Activated CD8-positive, alpha-beta T cell treated with anti-CD3 and anti-CD28 coated beads for 36 hours (primary cell): ENCODE measurements at regions not wholly inside any gene's neighbourhood (a gene's known extent, or its start where the extent isn't known, plus 50 kb on each side); places are given as distances from the start of the nearest gene placed in this dataset.

Source experiments
- ATAC-seq: fragments of 200-7000 bp; cut with Tn5 transposase; one replicate; pipeline ENCODE4 v1.10.0; 2021; ENCODE audit warnings: mild to moderate bottlenecking, moderate library complexity
- CTCF ChIA-PET: fragments of 350-600 bp; sonication (Branson Sonifier 250); formaldehyde crosslinking; loops from one replicate; lab custom pipeline; 2021; ENCODE audit warnings: antibody characterized with exemption; lab: Charles Lee
- POLR2A ChIA-PET: fragments of 350-600 bp; sonication (Branson Sonifier 250); formaldehyde crosslinking; loops from one replicate; lab custom pipeline; 2021; ENCODE audit warnings: antibody characterized with exemption; lab: Charles Lee
- DNase-seq: peaks from one replicate; pipeline ENCODE4 v3.0.0-alpha.2; 2020
- H3K27ac Mint-ChIP-seq: one replicate; pipeline ENCODE4 v1.8.0; 2021; ENCODE audit warnings: mild to moderate bottlenecking, mixed read lengths
- H3K27me3 Mint-ChIP-seq: one replicate; pipeline ENCODE4 v1.8.0; 2021; ENCODE audit warnings: mixed read lengths
- H3K36me3 Mint-ChIP-seq: one replicate; pipeline ENCODE4 v1.8.0; 2021; ENCODE audit warnings: low read depth, mixed read lengths
- H3K4me1 Mint-ChIP-seq: one replicate; pipeline ENCODE4 v1.8.0; 2021; ENCODE audit warnings: low read depth, mixed read lengths
- H3K4me3 Mint-ChIP-seq: one replicate; pipeline ENCODE4 v1.8.0; 2021; ENCODE audit warnings: mild to moderate bottlenecking, moderate library complexity, mixed read lengths
- H3K9me3 Mint-ChIP-seq: one replicate; pipeline ENCODE4 v1.8.0; 2021; ENCODE audit warnings: mixed read lengths
- CTCF ChIP-seq: fragments of 200-600 bp; IDR thresholded peaks from one replicate; pipeline ENCODE4 v1.8.0; 2022; ENCODE audit warnings: antibody characterized with exemption, mild to moderate bottlenecking
- intact Hi-C: fragments of 100-400 bp; cut with micrococcal nuclease; formaldehyde crosslinking; loops from one replicate; pipeline ENCODE4 v1.10.0; 2022

GRCh38 chr4:175456131-175456530 lies 355.9 kb downstream of the GPM6A start:
- Mint-ChIP-seq H3K4me1 (no peaks in the 10 kb centered on the region), H3K27me3 (no peaks in the 10 kb centered on the region), H3K27ac (no peak overlapping the region), H3K36me3 (no peaks in the 10 kb centered on the region), H3K9me3 (no peaks in the 10 kb centered on the region), H3K4me3 (no peak overlapping the region)
- intact Hi-C loops = no loop called here
- ChIA-PET CTCF (no interaction called here), POLR2A (no interaction called here)
- ATAC-seq (no peak), DNase-seq (no peak)
- no peak for TF ChIP-seq CTCF

GRCh38 chr4:175457956-175458355 lies 354.1 kb downstream of the GPM6A start:
- no peak for ATAC-seq

GRCh38 chr4:175459571-175459970 lies 352.5 kb downstream of the GPM6A start:
- DNase-seq = no peak
- Mint-ChIP-seq H3K9me3 (no peaks in the 10 kb centered on the region), H3K27ac (no peak overlapping the region), H3K4me1 (no peaks in the 10 kb centered on the region), H3K4me3 (no peak overlapping the region), H3K36me3 (no peaks in the 10 kb centered on the region), H3K27me3 (no peaks in the 10 kb centered on the region)
- ChIA-PET POLR2A (no interaction called here), CTCF (no interaction called here)
- intact Hi-C loops = no loop called here
- no peak for TF ChIP-seq CTCF
- no peak for ATAC-seq

More at GRCh38 chr4:175457956-175458355, 354.1 kb downstream of the GPM6A start:
- Mint-ChIP-seq H3K36me3 (no peaks in the 10 kb centered on the region), H3K4me1 (no peaks in the 10 kb centered on the region), H3K27me3 (no peaks in the 10 kb centered on the region), H3K27ac (no peak overlapping the region), H3K4me3 (no peak overlapping the region), H3K9me3 (no peaks in the 10 kb centered on the region)
- DNase-seq = no peak
- intact Hi-C loops = no loop called here
- CTCF ChIA-PET = no interaction called here
- no peak for TF ChIP-seq CTCF
- POLR2A ChIA-PET = no interaction called here

GRCh38 chr4:175460414-175460813 lies 351.6 kb downstream of the GPM6A start:
- H3K27ac Mint-ChIP-seq = no peak overlapping the region
- intact Hi-C loops = no loop called here
- H3K27me3 Mint-ChIP-seq = no peaks in the 10 kb centered on the region
- ChIA-PET POLR2A (no interaction called here), CTCF (no interaction called here)
- H3K9me3 Mint-ChIP-seq = no peaks in the 10 kb centered on the region
- ATAC-seq (no peak), DNase-seq (no peak)
- no peak overlapping the region for H3K4me3 Mint-ChIP-seq
- no peaks in the 10 kb centered on the region for H3K4me1 Mint-ChIP-seq
- TF ChIP-seq CTCF = no peak
- H3K36me3 Mint-ChIP-seq = no peaks in the 10 kb centered on the region

- no peaks in the 10 kb centered on the region for H3K36me3 Mint-ChIP-seq
- intact Hi-C loops = no loop called here
These were observed 342.6 kb downstream of the GPM6A start for GRCh38 chr4:175469514-175469913.

More at GRCh38 chr4:175469514-175469913, 342.6 kb downstream of the GPM6A start:
- ATAC-seq (no peak), DNase-seq (no peak)
- H3K9me3 Mint-ChIP-seq = peaks cover 4% of the 10 kb centered on the region
- H3K27ac Mint-ChIP-seq = no peak overlapping the region
- ChIA-PET POLR2A (no interaction called here), CTCF (no interaction called here)
- no peaks in the 10 kb centered on the region for H3K4me1 Mint-ChIP-seq
- no peak for TF ChIP-seq CTCF
- H3K27me3 Mint-ChIP-seq = no peaks in the 10 kb centered on the region
- no peak overlapping the region for H3K4me3 Mint-ChIP-seq
